ENCODE measurements at regions not wholly inside any gene's neighbourhood (a gene's known extent, or its start where the extent isn't known, plus 50 kb on each side); places are given as distances from the start of the nearest gene placed in this dataset.

DNA sequence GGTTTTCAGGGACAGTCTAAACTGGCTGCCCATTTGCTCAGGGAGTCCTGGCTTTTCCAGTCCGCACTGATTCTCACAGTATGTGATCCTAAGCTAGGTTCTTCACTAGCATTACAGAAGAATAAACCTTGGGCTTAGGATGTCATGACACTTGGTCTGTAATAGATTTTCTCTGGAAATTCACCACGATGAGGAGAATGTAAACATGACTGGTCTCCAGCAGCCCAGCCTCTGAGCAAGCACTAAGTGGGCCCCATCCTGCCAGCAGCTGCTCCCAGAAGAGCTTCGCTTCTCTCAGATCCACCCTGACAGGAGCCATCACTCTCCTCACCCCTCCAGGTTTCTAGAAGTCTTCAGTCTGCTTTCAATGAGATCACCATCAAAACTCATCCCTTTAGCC, 103.7 kb upstream of the ZPBP start:
- TF ChIP-seq, protein P1, sequence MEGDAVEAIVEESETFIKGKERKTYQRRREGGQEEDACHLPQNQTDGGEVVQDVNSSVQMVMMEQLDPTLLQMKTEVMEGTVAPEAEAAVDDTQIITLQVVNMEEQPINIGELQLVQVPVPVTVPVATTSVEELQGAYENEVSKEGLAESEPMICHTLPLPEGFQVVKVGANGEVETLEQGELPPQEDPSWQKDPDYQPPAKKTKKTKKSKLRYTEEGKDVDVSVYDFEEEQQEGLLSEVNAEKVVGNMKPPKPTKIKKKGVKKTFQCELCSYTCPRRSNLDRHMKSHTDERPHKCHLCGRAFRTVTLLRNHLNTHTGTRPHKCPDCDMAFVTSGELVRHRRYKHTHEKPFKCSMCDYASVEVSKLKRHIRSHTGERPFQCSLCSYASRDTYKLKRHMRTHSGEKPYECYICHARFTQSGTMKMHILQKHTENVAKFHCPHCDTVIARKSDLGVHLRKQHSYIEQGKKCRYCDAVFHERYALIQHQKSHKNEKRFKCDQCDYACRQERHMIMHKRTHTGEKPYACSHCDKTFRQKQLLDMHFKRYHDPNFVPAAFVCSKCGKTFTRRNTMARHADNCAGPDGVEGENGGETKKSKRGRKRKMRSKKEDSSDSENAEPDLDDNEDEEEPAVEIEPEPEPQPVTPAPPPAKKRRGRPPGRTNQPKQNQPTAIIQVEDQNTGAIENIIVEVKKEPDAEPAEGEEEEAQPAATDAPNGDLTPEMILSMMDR (conservative IDR thresholded peaks at IDR 0.05; ENCODE audit: low read depth, low read length) = no peak
- Histone ChIP-seq H3K27ac (no peak overlapping the region), H3K4me3 (IDR thresholded peaks at IDR 0.05; ENCODE audit: insufficient read depth, low read depth, low read length) (no peak overlapping the region), H4K20me1 (ENCODE audit: insufficient read depth) (no peaks in the 10 kb centered on the region), H3K9ac (no peak overlapping the region), H3K79me2 (ENCODE audit: insufficient read depth, low read depth) (no peaks in the 10 kb centered on the region), H3K27me3 (ENCODE audit: insufficient read depth, low read depth) (no peaks in the 10 kb centered on the region), H2AFZ (ENCODE audit: low read depth) (no peak overlapping the region), H3K36me3 (ENCODE audit: insufficient read depth) (no peaks in the 10 kb centered on the region), H3K4me2 (no peak overlapping the region), H3K4me1 (ENCODE audit: low read depth, poor library complexity, severe bottlenecking) (no peaks in the 10 kb centered on the region)

- H3K4me3 ChIP-seq (IDR thresholded peaks at IDR 0.05; ENCODE audit: insufficient read depth, low read depth, low read length) = no peak overlapping the region
- no peaks in the 10 kb centered on the region for H3K36me3 ChIP-seq (ENCODE audit: insufficient read depth)
- H3K27ac ChIP-seq = no peak overlapping the region
- no peaks in the 10 kb centered on the region for H4K20me1 ChIP-seq (ENCODE audit: insufficient read depth)
- H3K27me3 ChIP-seq (ENCODE audit: insufficient read depth, low read depth) = no peaks in the 10 kb centered on the region
- no peaks in the 10 kb centered on the region for H3K4me1 ChIP-seq (ENCODE audit: low read depth, poor library complexity, severe bottlenecking)
- no peak overlapping the region for H3K9ac ChIP-seq
- no peak overlapping the region for H2AFZ ChIP-seq (ENCODE audit: low read depth)
- no peaks in the 10 kb centered on the region for H3K79me2 ChIP-seq (ENCODE audit: insufficient read depth, low read depth)
- TF ChIP-seq, protein P1 (conservative IDR thresholded peaks at IDR 0.05; ENCODE audit: low read depth, low read length) = no peak
- no peak overlapping the region for H3K4me2 ChIP-seq
These were observed 97.7 kb upstream of the ZPBP start for GRCh38 chr7:50190776-50191175.

DNA sequence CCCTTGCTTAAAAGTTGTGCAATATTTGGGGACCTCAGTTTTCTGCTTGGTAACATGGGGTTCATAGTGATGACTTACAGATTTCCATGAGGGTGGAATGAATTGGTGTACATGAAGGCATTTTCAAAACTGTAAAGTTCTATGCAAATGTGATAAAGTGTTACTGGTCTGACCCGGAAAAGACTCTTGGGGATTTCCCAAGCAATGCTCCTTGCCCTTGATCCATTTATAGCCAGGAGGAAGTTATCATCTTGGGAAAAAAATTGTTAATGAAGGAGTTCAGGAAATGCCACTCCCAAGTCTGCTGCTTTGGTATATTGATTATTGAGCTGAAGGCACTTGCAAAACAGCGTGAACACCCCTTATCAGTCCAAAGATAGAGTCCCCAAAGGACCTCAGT, 96.3 kb upstream of the ZPBP start:
- Histone ChIP-seq H3K9ac (no peak overlapping the region), H3K4me2 (no peak overlapping the region), H3K27me3 (ENCODE audit: insufficient read depth, low read depth) (no peaks in the 10 kb centered on the region), H3K79me2 (ENCODE audit: insufficient read depth, low read depth) (no peaks in the 10 kb centered on the region), H3K4me3 (IDR thresholded peaks at IDR 0.05; ENCODE audit: insufficient read depth, low read depth, low read length) (no peak overlapping the region), H3K4me1 (ENCODE audit: low read depth, poor library complexity, severe bottlenecking) (no peaks in the 10 kb centered on the region), H4K20me1 (ENCODE audit: insufficient read depth) (no peaks in the 10 kb centered on the region), H2AFZ (ENCODE audit: low read depth) (no peak overlapping the region), H3K27ac (no peak overlapping the region), H3K36me3 (ENCODE audit: insufficient read depth) (no peaks in the 10 kb centered on the region)
- TF ChIP-seq, protein P1 (conservative IDR thresholded peaks at IDR 0.05; ENCODE audit: low read depth, low read length) = no peak

- Histone ChIP-seq H3K4me2 (no peak overlapping the region), H3K79me2 (ENCODE audit: insufficient read depth, low read depth) (no peaks in the 10 kb centered on the region), H3K9ac (no peak overlapping the region), H3K4me1 (ENCODE audit: low read depth, poor library complexity, severe bottlenecking) (no peaks in the 10 kb centered on the region), H4K20me1 (ENCODE audit: insufficient read depth) (no peaks in the 10 kb centered on the region), H3K4me3 (IDR thresholded peaks at IDR 0.05; ENCODE audit: insufficient read depth, low read depth, low read length) (no peak overlapping the region), H2AFZ (ENCODE audit: low read depth) (no peak overlapping the region), H3K27me3 (ENCODE audit: insufficient read depth, low read depth) (no peaks in the 10 kb centered on the region), H3K36me3 (ENCODE audit: insufficient read depth) (no peaks in the 10 kb centered on the region), H3K27ac (no peak overlapping the region)
- TF ChIP-seq, protein P1 (conservative IDR thresholded peaks at IDR 0.05; ENCODE audit: low read depth, low read length) = no peak
These were observed 93.1 kb upstream of the ZPBP start for GRCh38 chr7:50185951-50186682.
